Neuronal stem cell (in vitro differentiated cells): ENCODE measurements at regions not wholly inside any gene's neighbourhood (a gene's known extent, or its start where the extent isn't known, plus 50 kb on each side); places are given as distances from the start of the nearest gene placed in this dataset.

Experiments used
- DNase-seq: peaks from one replicate; pipeline ENCODE4 v3.0.0-alpha.2; 2013; ENCODE audit warnings: low spot score
- H2AFZ ChIP-seq: one replicate; pipeline ENCODE4 v1.6.1; 2013; ENCODE audit warnings: mild to moderate bottlenecking, low read length, inconsistent platforms
- H2AK5ac ChIP-seq: 2 replicates; pipeline ENCODE4 v1.6.1; 2013; ENCODE audit warnings: low read depth, mild to moderate bottlenecking, inconsistent platforms, low read length, moderate library complexity, mixed read lengths
- H2BK120ac ChIP-seq: 2 replicates; pipeline ENCODE4 v1.6.1; 2013; ENCODE audit warnings: low read depth, mild to moderate bottlenecking, inconsistent platforms, low read length, moderate library complexity, mixed read lengths
- H2BK12ac ChIP-seq: one replicate; pipeline ENCODE4 v1.6.1; 2013; ENCODE audit warnings: low read length, inconsistent platforms
- H2BK15ac ChIP-seq: 2 replicates; pipeline ENCODE4 v1.6.1; 2013; ENCODE audit warnings: mild to moderate bottlenecking, low read length, inconsistent platforms, mixed read lengths
- H2BK5ac ChIP-seq: one replicate; pipeline ENCODE4 v1.6.1; 2013; ENCODE audit warnings: inconsistent platforms, mild to moderate bottlenecking, low read length, moderate library complexity
- H3K14ac ChIP-seq: one replicate; pipeline ENCODE4 v1.6.1; 2013; ENCODE audit warnings: low read length, inconsistent platforms
- H3K18ac ChIP-seq: 2 replicates; pipeline ENCODE4 v1.6.1; 2013; ENCODE audit warnings: low read length, inconsistent platforms
- H3K23ac ChIP-seq: 2 replicates; pipeline ENCODE4 v1.6.1; 2013; ENCODE audit warnings: low read depth, mild to moderate bottlenecking, mixed read lengths, low read length, inconsistent platforms; ENCODE audit not compliant: poor library complexity
- H3K27ac ChIP-seq: replicated peaks from 3 replicates; pipeline ENCODE4 v1.5.1; 2013; ENCODE audit warnings: low read length, inconsistent platforms
- H3K27me3 ChIP-seq, 3 experiments: 2 replicates each; pipeline ENCODE4 v1.6.1; 2013; ENCODE audit warnings: low read length in 3 of 3, mild to moderate bottlenecking in 2 of 3, inconsistent platforms in 1 of 3, low read depth in 1 of 3, mixed read lengths in 1 of 3, moderate library complexity in 1 of 3; ENCODE audit not compliant: control insufficient read depth in 3 of 3, insufficient read depth in 3 of 3
- H3K36me3 ChIP-seq, 2 donors: replicated peaks in 1 of 2; 2 replicates each; pipeline ENCODE4 v1.6.1; 2013; ENCODE audit warnings: low read length in 2 of 2; ENCODE audit not compliant: control insufficient read depth in 2 of 2, insufficient read depth in 2 of 2
- H3K4ac ChIP-seq: 2 replicates; pipeline ENCODE4 v1.6.1; 2013; ENCODE audit warnings: inconsistent platforms, mild to moderate bottlenecking, low read length, moderate library complexity
- H3K4me1 ChIP-seq, 2 donors: 1 replicate in 1 of 2; 2 replicates in 1 of 2; pipeline ENCODE4 v1.6.1; 2013; ENCODE audit warnings: low read length in 2 of 2, low read depth in 1 of 2; ENCODE audit not compliant: control insufficient read depth in 2 of 2, insufficient read depth in 1 of 2
- H3K4me2 ChIP-seq: one replicate; pipeline ENCODE4 v1.6.1; 2013; ENCODE audit warnings: mild to moderate bottlenecking, low read length, inconsistent platforms; ENCODE audit not compliant: insufficient read depth, poor library complexity, severe bottlenecking
- H3K4me3 ChIP-seq, 2 donors: 2 replicates each; pipeline ENCODE4 v1.5.1; 2013; ENCODE audit warnings: low read length in 2 of 2, mild to moderate bottlenecking in 2 of 2, inconsistent platforms in 1 of 2, moderate library complexity in 1 of 2
- H3K79me1 ChIP-seq: one replicate; pipeline ENCODE4 v1.6.1; 2013; ENCODE audit warnings: low read depth, mild to moderate bottlenecking, inconsistent platforms, low read length, moderate library complexity
- H3K9ac ChIP-seq: one replicate; pipeline ENCODE4 v1.6.1; 2013; ENCODE audit warnings: mild to moderate bottlenecking, low read depth, low read length, inconsistent platforms; ENCODE audit not compliant: poor library complexity
- H3K9me3 ChIP-seq, 2 donors: replicated peaks in 1 of 2; 2 replicates each; pipeline versions ENCODE3 to v1.6.1; 2013; ENCODE audit warnings: low read length in 2 of 2, mild to moderate bottlenecking in 2 of 2, inconsistent platforms in 1 of 2, low read depth in 1 of 2, mixed read lengths in 1 of 2, moderate library complexity in 1 of 2; ENCODE audit not compliant: control insufficient read depth in 2 of 2, insufficient read depth in 1 of 2
- H4K8ac ChIP-seq: one replicate; pipeline ENCODE4 v1.6.1; 2013; ENCODE audit warnings: low read depth, mild to moderate bottlenecking, inconsistent platforms, low read length, moderate library complexity
- H4K91ac ChIP-seq: one replicate; pipeline ENCODE4 v1.6.1; 2013; ENCODE audit warnings: low read length, low read depth, mild to moderate bottlenecking, inconsistent platforms; ENCODE audit not compliant: poor library complexity
- WGBS, 2 donors: extraction: QIAGEN DNeasy Blood & Tissue Kit; methylation state at CpG; one replicate each; pipeline ENCODE4 v1.1.7; 2013; ENCODE audit warnings: missing lambda C conversion rate in 2 of 2, mixed read lengths in 1 of 2; ENCODE audit not compliant: insufficient read length in 2 of 2, insufficient replicate concordance in 1 of 2; ENCODE audit errors: extremely low coverage in 2 of 2; 5-methylcytosine and 5-hydroxymethylcytosine counted together

- peaks cover 0 to 6% (median 0%) of the 10 kb centered on the region in 3 experiments for H3K27me3 ChIP-seq
- H3K79me1 ChIP-seq, result no peaks in the 10 kb centered on the region
- no peak overlapping the region for H4K8ac ChIP-seq
- H3K9ac ChIP-seq, result no peak overlapping the region
- H2BK5ac ChIP-seq, result no peak overlapping the region
- no peak overlapping the region for H4K91ac ChIP-seq
- H3K18ac ChIP-seq, result no peak overlapping the region
- H2BK120ac ChIP-seq, result no peak overlapping the region
- no peak overlapping the region for H3K27ac ChIP-seq
- peaks cover 0 to 4% of the 10 kb centered on the region in 2 donors for H3K4me1 ChIP-seq
- no peak overlapping the region for H2BK12ac ChIP-seq
- no peaks in the 10 kb centered on the region for H3K36me3 ChIP-seq
- DNase-seq, result no peak
- no peak overlapping the region for H2AK5ac ChIP-seq
- no peak overlapping the region for H2BK15ac ChIP-seq
- no peak overlapping the region for H3K23ac ChIP-seq
- no peak overlapping the region for H3K4ac ChIP-seq
- no peak overlapping the region for H2AFZ ChIP-seq
- WGBS, 2 donors, result no CpG with 5 or more reads among the region's 1 CpG
- H3K9me3 ChIP-seq, result no peaks in the 10 kb centered on the region
- no peak overlapping the region for H3K14ac ChIP-seq
- H3K4me3 ChIP-seq, result no peak overlapping the region
- H3K4me2 ChIP-seq, result no peak overlapping the region
These were observed 133.6 kb downstream of the SOCS6 start for GRCh38 chr18:70422391-70422965.

GRCh38 chr18:70421471-70422390 lies 132.9 kb downstream of the SOCS6 start:
- DNase-seq, result no peak
- H4K91ac ChIP-seq, result no peak overlapping the region
- peaks cover 0 to 6% (median 0%) of the 10 kb centered on the region in 3 experiments for H3K27me3 ChIP-seq
- H2AFZ ChIP-seq, result no peak overlapping the region
- H3K4ac ChIP-seq, result no peak overlapping the region
- H3K14ac ChIP-seq, result no peak overlapping the region
- H3K18ac ChIP-seq, result no peak overlapping the region
- peaks cover 0 to 4% of the 10 kb centered on the region in 2 donors for H3K4me1 ChIP-seq
- H3K27ac ChIP-seq, result no peak overlapping the region
- no peak overlapping the region for H2BK120ac ChIP-seq
- H4K8ac ChIP-seq, result no peak overlapping the region
- no peak overlapping the region for H2AK5ac ChIP-seq
- H2BK5ac ChIP-seq, result no peak overlapping the region
- H2BK12ac ChIP-seq, result no peak overlapping the region
- no peak overlapping the region for H2BK15ac ChIP-seq
- H3K23ac ChIP-seq, result no peak overlapping the region
- H3K4me2 ChIP-seq, result no peak overlapping the region
- no peak overlapping the region for H3K9ac ChIP-seq
- no peak overlapping the region for H3K4me3 ChIP-seq
- no peaks in the 10 kb centered on the region for H3K79me1 ChIP-seq
- no CpG with 5 or more reads among the region's 8 CpGs for WGBS, 2 donors
- H3K36me3 ChIP-seq, result no peaks in the 10 kb centered on the region
- H3K9me3 ChIP-seq, result no peaks in the 10 kb centered on the region

GRCh38 chr18:70420146-70420898 lies 131.5 kb downstream of the SOCS6 start:
- H2BK120ac ChIP-seq, result no peak overlapping the region
- no CpG with 5 or more reads among the region's 4 CpGs for WGBS, 2 donors
- H2AFZ ChIP-seq, result no peak overlapping the region
- peaks cover 0 to 4% of the 10 kb centered on the region in 2 donors for H3K4me1 ChIP-seq
- no peak overlapping the region for H4K8ac ChIP-seq
- H4K91ac ChIP-seq, result no peak overlapping the region
- no peak overlapping the region for H2BK15ac ChIP-seq
- no peak for DNase-seq
- H3K36me3 ChIP-seq, result no peaks in the 10 kb centered on the region
- H2BK12ac ChIP-seq, result no peak overlapping the region
- no peak overlapping the region for H3K4me2 ChIP-seq
- H2AK5ac ChIP-seq, result no peak overlapping the region
- H3K23ac ChIP-seq, result no peak overlapping the region
- no peak overlapping the region for H3K9ac ChIP-seq
- H3K27ac ChIP-seq, result no peak overlapping the region
- no peak overlapping the region for H3K4ac ChIP-seq
- H3K79me1 ChIP-seq, result no peaks in the 10 kb centered on the region
- peaks cover 0 to 6% (median 0%) of the 10 kb centered on the region in 3 experiments for H3K27me3 ChIP-seq
- H3K18ac ChIP-seq, result no peak overlapping the region
- no peak overlapping the region for H2BK5ac ChIP-seq
- H3K14ac ChIP-seq, result no peak overlapping the region
- H3K4me3 ChIP-seq, result no peak overlapping the region
- H3K9me3 ChIP-seq, result no peaks in the 10 kb centered on the region

- no peak overlapping the region for H3K4me3 ChIP-seq
- H3K36me3 ChIP-seq, result no peaks in the 10 kb centered on the region
- H3K9me3 ChIP-seq, result no peaks in the 10 kb centered on the region
- no peak overlapping the region for H4K8ac ChIP-seq
- H3K23ac ChIP-seq, result no peak overlapping the region
- H4K91ac ChIP-seq, result no peak overlapping the region
- H3K4me1 ChIP-seq, result peaks cover 0 to 4% of the 10 kb centered on the region in 2 donors
- no peak overlapping the region for H3K4me2 ChIP-seq
- no peak for DNase-seq
- no peak overlapping the region for H3K4ac ChIP-seq
- WGBS, 2 donors, result no CpG with 5 or more reads among the region's 3 CpGs
- no peak overlapping the region for H2BK120ac ChIP-seq
- H3K79me1 ChIP-seq, result no peaks in the 10 kb centered on the region
- no peak overlapping the region for H3K27ac ChIP-seq
- no peak overlapping the region for H3K14ac ChIP-seq
- no peak overlapping the region for H3K18ac ChIP-seq
- no peak overlapping the region for H3K9ac ChIP-seq
- no peak overlapping the region for H2AK5ac ChIP-seq
- peaks cover 0 to 6% (median 0%) of the 10 kb centered on the region in 3 experiments for H3K27me3 ChIP-seq
- no peak overlapping the region for H2BK5ac ChIP-seq
- H2AFZ ChIP-seq, result no peak overlapping the region
- H2BK12ac ChIP-seq, result no peak overlapping the region
- H2BK15ac ChIP-seq, result no peak overlapping the region
These were observed 130.7 kb downstream of the SOCS6 start for GRCh38 chr18:70419526-70419925.
